HFF-Myc (cell line): ENCODE measurements at regions not wholly inside any gene's neighbourhood (a gene's known extent, or its start where the extent isn't known, plus 50 kb on each side); places are given as distances from the start of the nearest gene placed in this dataset.

Source experiments
- DNase-seq: peaks from one replicate; pipeline ENCODE4 v3.0.0-alpha.2; 2011; ENCODE audit warnings: low read depth; ENCODE audit errors: extremely low read depth
- H3K4me3 ChIP-seq: replicated peaks from 2 replicates; pipeline ENCODE4 v1.5.1; 2011; ENCODE audit warnings: low read depth, mild to moderate bottlenecking, control low read depth, low read length
- TF ChIP-seq, protein P1 (sequence below): IDR thresholded peaks from 2 replicates; pipeline ENCODE4 v1.5.1; 2012; ENCODE audit warnings: mild to moderate bottlenecking, low read depth, low read length, control low read depth; ENCODE audit errors: missing control alignments

DNA sequence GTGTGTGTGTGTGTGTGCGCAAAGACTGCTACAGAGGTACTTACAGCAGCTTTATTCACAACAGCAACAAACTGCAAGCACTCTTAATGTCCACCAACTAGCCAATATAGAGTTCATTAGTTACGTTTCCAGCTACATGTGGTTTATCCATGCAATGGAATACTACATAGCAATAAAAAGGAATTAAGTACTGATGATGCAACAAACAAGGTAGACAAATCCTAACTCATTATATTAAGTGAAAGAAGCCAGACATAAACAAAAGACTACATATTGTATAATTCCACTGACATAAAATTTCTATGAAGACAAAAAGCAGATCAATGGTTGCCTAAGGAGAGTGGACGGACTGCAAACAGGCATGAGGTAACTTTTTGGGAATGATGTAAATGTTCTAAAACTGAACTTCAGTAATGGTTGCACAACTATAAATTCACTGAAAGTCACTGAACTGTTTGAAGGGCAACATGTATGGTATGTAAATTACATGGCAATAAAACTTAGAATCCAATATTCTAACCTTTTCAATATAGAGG lies 433.7 kb downstream of the SHQ1 start:
- H3K4me3 ChIP-seq: no peak overlapping the region
- DNase-seq: no peak
- TF ChIP-seq, protein P1, sequence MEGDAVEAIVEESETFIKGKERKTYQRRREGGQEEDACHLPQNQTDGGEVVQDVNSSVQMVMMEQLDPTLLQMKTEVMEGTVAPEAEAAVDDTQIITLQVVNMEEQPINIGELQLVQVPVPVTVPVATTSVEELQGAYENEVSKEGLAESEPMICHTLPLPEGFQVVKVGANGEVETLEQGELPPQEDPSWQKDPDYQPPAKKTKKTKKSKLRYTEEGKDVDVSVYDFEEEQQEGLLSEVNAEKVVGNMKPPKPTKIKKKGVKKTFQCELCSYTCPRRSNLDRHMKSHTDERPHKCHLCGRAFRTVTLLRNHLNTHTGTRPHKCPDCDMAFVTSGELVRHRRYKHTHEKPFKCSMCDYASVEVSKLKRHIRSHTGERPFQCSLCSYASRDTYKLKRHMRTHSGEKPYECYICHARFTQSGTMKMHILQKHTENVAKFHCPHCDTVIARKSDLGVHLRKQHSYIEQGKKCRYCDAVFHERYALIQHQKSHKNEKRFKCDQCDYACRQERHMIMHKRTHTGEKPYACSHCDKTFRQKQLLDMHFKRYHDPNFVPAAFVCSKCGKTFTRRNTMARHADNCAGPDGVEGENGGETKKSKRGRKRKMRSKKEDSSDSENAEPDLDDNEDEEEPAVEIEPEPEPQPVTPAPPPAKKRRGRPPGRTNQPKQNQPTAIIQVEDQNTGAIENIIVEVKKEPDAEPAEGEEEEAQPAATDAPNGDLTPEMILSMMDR: no peak

DNA sequence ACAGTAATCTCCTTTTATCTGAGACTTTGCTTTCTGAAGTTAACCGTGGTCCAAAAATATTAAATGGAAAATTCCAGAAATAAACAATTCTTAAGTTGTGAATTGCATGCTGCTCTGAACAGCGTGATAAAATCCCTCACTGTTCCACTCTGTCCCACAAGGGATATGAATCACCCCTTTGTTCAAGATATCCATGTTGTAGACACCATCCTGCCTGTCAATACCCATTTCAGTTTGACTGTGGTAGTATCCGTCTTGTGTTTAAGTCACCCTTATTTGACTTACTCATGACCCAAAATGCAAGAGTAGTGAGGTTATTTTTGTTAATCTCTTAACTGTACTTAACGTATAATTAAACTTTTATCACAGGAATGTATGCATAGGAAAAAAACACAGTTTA lies 435.0 kb downstream of the SHQ1 start:
- TF ChIP-seq, protein P1: no peak
- no peak overlapping the region for H3K4me3 ChIP-seq
- DNase-seq: no peak

DNA sequence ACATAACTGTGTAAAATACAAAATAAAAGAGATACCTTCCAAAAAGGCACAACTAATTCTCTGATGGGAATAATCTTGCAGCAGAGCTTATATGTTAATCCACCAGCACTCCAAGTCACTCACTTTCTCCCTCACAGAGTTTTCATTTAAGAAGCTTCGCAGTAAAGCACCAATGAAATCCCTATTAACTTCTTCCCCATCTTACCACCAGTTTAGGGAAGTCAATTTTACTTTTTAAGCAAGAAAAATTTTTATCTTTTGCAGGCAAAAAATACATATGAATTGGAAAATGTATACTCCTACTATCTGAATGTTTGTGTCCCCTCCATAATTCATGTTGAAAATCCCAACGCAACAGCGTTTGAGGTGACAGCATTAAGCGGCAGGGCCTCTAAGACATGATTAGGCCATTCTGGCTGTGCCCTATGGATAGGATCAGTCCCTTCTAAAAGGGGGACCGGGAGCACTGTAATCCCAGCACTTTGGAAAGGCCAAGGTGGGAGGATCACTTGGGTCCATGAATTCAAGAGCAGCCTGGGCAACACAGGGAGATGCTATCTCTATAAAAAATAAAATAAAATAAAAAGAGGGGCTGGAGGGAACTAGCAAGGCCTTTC lies 435.8 kb downstream of the SHQ1 start:
- no peak overlapping the region for H3K4me3 ChIP-seq
- no peak for DNase-seq
- TF ChIP-seq, protein P1: no peak

DNA sequence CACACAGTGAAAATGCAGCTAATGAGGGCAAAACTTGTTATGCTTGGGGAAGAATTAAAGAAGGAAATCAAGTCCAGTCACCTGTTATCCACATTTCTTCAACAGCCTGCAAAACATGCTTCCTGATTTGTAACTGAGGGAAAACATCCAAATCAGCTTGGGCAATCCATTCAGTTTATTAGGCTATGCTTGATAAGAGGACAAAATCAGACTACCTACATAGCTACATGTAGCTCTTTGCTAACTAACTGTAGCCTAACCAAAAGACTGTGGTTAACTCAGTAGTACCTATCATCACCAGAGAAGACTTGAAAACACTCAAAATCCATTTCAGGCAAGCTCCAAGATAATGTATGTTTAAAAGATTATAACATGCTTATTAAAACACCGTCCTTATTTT lies 436.4 kb downstream of the SHQ1 start:
- no peak overlapping the region for H3K4me3 ChIP-seq
- DNase-seq: no peak
- TF ChIP-seq, protein P1: no peak

DNA sequence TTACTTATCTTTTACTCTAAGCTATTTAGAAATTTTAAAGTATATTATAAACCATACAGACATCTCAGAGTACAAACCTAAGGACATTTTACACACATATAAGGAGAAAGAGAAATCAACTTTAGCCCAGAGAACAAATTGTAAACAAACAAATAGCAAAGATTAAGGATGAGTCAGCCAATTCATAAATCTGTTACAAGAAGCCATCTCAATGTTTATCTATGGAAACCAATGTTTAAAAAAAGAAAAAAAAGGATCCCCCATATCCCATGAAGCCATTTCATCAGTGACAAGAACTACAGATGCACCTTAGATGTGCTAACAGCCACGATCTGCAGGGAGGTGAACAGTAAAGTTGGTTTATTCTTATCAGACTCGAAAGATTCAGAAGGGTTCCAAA lies 437.1 kb downstream of the SHQ1 start:
- TF ChIP-seq, protein P1: no peak
- H3K4me3 ChIP-seq: no peak overlapping the region
- no peak for DNase-seq

DNA sequence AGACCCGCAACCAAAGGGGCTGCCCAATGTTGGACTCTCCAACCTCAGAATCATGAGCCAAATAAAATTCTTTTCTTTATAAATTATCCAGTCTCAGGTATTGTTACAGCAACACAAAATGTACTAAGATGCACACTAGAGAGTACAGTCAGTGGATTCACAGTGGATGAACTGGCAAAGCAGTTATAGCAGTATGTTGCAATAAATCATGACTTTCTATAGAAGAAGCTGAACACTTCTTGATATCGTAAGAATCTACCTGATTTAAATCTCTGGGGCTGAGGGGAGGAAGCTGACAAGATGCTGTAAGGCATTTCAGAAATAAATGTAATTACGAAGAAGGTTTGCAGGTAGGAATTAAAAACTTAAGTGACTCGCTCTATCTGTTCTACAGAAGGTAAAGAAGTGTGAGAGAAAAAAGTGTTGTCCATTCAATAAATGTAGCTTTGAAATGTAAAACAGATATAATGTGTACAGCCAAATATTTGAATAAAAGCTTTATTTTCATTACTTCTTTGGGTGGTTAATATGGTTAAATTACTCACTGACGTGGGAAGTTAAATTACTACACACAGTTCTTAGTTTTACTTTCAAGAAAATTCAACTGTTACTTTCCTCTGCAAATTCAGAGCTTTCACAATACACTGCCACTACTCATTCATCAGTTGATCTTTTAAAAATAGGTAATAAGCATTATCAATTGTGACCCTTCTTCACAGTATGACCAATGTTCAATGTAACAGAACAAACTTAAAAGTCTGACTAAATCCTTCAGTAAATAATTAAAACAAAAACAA lies 439.1 kb downstream of the SHQ1 start:
- no peak for DNase-seq
- H3K4me3 ChIP-seq: no peak overlapping the region
- TF ChIP-seq, protein P1: no peak
